MM.1S (cell line): ENCODE measurements at regions not wholly inside any gene's neighbourhood (a gene's known extent, or its start where the extent isn't known, plus 50 kb on each side); places are given as distances from the start of the nearest gene placed in this dataset.

Source experiments
- DNase-seq: peaks from one replicate; pipeline ENCODE4 v3.0.0-alpha.2; 2015
- H2AFZ ChIP-seq: fragments of 300-600 bp; sonication (generic); 2 replicates; pipeline ENCODE4 v1.6.0; 2016; ENCODE audit warnings: antibody characterized with exemption, low read length
- H3F3A ChIP-seq: fragments of 300-600 bp; sonication (generic); 2 replicates; pipeline ENCODE4 v1.6.1; 2016; ENCODE audit warnings: mild to moderate bottlenecking, antibody characterized with exemption, low read length, moderate library complexity, mixed read lengths; ENCODE audit not compliant: insufficient read depth
- H3K27ac ChIP-seq: fragments of 300-600 bp; sonication (generic); 2 replicates; pipeline ENCODE4 v1.5.1; 2016; ENCODE audit warnings: mild to moderate bottlenecking, low read length
- H3K27me3 ChIP-seq: fragments of 300-600 bp; sonication (generic); replicated peaks from 2 replicates; pipeline ENCODE4 v1.6.0; 2016; ENCODE audit warnings: low read length; ENCODE audit not compliant: insufficient read depth
- H3K36me3 ChIP-seq: fragments of 300-600 bp; sonication (generic); replicated peaks from 2 replicates; pipeline ENCODE4 v1.6.1; 2016; ENCODE audit warnings: mild to moderate bottlenecking, low read length, mixed read lengths; ENCODE audit not compliant: insufficient read depth
- H3K4me1 ChIP-seq: fragments of 300-600 bp; sonication (generic); 2 replicates; pipeline ENCODE4 v1.6.1; 2016; ENCODE audit warnings: low read length, mixed read lengths
- H3K4me2 ChIP-seq: fragments of 300-600 bp; sonication (generic); 2 replicates; pipeline ENCODE4 v1.6.0; 2016; ENCODE audit warnings: low read depth, low read length
- H3K4me3 ChIP-seq: fragments of 300-600 bp; sonication (generic); 2 replicates; pipeline ENCODE4 v1.5.1; 2016; ENCODE audit warnings: low read length, mixed read lengths
- H3K79me2 ChIP-seq: fragments of 300-600 bp; sonication (generic); 2 replicates; pipeline ENCODE4 v1.6.1; 2016; ENCODE audit warnings: mixed run types, low read length, mixed read lengths
- H3K9ac ChIP-seq: fragments of 300-600 bp; sonication (generic); 2 replicates; pipeline ENCODE4 v1.6.1; 2016; ENCODE audit warnings: low read length, mixed read lengths
- H3K9me2 ChIP-seq: fragments of 300-600 bp; sonication (generic); replicated peaks from 2 replicates; pipeline ENCODE4 v1.6.1; 2016; ENCODE audit warnings: mild to moderate bottlenecking, low read length, mixed read lengths; ENCODE audit not compliant: insufficient read depth
- H3K9me3 ChIP-seq: fragments of 300-600 bp; sonication (generic); replicated peaks from 2 replicates; pipeline ENCODE4 v1.6.1; 2016; ENCODE audit warnings: mild to moderate bottlenecking, low read length, mixed read lengths; ENCODE audit not compliant: insufficient read depth
- H4K20me1 ChIP-seq: fragments of 300-600 bp; sonication (generic); 2 replicates; pipeline ENCODE4 v1.6.1; 2016; ENCODE audit warnings: mild to moderate bottlenecking, low read length, moderate library complexity, mixed read lengths; ENCODE audit not compliant: insufficient read depth
- EZH2 ChIP-seq: fragments of 300-600 bp; sonication (generic); optimal IDR thresholded peaks from 2 replicates; pipeline ENCODE3; 2017; ENCODE audit warnings: low read depth, mild to moderate bottlenecking, antibody characterized with exemption, low read length, mixed read lengths
- EZH2phosphoT487 ChIP-seq: fragments of 300-600 bp; sonication (generic); IDR thresholded peaks from 2 replicates; pipeline ENCODE4 v1.6.1; 2018; ENCODE audit warnings: antibody characterized with exemption, low read length
- TF ChIP-seq, protein P1 (sequence below): fragments of 300-600 bp; sonication (generic); IDR thresholded peaks from 2 replicates; pipeline ENCODE4 v1.5.1; 2016; ENCODE audit warnings: antibody characterized with exemption, low read length, mixed read lengths

DNA sequence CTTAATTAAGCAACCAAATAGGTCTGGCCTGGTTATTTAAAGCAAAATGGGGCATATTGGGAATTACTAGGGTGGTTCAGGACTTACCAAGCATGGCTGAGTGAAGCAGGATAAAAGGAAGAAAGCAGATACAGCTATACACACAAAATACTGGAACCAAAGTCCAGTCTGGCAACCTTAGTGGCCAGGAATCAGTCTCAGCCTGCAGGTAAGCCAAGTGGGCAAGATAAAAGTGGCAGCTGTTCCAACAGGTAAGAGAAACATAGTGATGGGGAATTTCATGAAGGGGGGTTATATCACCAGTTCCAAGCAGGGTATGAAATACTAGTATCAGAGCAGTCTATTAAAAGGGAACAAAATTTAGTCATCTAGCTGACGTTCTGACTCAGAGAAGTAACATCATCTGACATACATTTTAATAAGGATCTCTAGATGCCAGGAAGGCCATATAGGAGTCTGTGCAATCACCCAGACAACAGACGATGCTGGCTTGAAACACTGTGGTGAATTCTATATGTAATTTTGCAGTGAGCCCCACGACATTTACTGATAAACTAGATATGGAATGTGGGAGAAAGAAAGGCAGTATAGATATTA lies 292.1 kb upstream of the HSF2 start:
- Histone ChIP-seq H3K4me1 (no peaks in the 10 kb centered on the region), H3K9me3 (no peaks in the 10 kb centered on the region), H3K36me3 (no peaks in the 10 kb centered on the region), H3F3A (no peaks in the 10 kb centered on the region), H4K20me1 (no peaks in the 10 kb centered on the region), H3K9ac (no peak overlapping the region), H3K4me3 (no peak overlapping the region), H3K9me2 (no peaks in the 10 kb centered on the region), H3K4me2 (no peak overlapping the region), H3K79me2 (no peaks in the 10 kb centered on the region), H3K27me3 (no peaks in the 10 kb centered on the region), H3K27ac (no peak overlapping the region), H2AFZ (no peak overlapping the region)
- no peak for DNase-seq
- no peak for TF ChIP-seq EZH2
- no peak for TF ChIP-seq EZH2phosphoT487
- TF ChIP-seq, protein P1, sequence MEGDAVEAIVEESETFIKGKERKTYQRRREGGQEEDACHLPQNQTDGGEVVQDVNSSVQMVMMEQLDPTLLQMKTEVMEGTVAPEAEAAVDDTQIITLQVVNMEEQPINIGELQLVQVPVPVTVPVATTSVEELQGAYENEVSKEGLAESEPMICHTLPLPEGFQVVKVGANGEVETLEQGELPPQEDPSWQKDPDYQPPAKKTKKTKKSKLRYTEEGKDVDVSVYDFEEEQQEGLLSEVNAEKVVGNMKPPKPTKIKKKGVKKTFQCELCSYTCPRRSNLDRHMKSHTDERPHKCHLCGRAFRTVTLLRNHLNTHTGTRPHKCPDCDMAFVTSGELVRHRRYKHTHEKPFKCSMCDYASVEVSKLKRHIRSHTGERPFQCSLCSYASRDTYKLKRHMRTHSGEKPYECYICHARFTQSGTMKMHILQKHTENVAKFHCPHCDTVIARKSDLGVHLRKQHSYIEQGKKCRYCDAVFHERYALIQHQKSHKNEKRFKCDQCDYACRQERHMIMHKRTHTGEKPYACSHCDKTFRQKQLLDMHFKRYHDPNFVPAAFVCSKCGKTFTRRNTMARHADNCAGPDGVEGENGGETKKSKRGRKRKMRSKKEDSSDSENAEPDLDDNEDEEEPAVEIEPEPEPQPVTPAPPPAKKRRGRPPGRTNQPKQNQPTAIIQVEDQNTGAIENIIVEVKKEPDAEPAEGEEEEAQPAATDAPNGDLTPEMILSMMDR: no peak

- DNase-seq: no peak
- Histone ChIP-seq H3K9me3 (no peaks in the 10 kb centered on the region), H3K9ac (no peak overlapping the region), H3K27me3 (no peaks in the 10 kb centered on the region), H3F3A (no peaks in the 10 kb centered on the region), H3K36me3 (no peaks in the 10 kb centered on the region), H2AFZ (no peak overlapping the region), H3K4me1 (no peaks in the 10 kb centered on the region), H3K9me2 (no peaks in the 10 kb centered on the region), H3K79me2 (no peaks in the 10 kb centered on the region), H3K4me2 (no peak overlapping the region), H4K20me1 (no peaks in the 10 kb centered on the region), H3K27ac (no peak overlapping the region), H3K4me3 (no peak overlapping the region)
- TF ChIP-seq EZH2 (no peak), EZH2phosphoT487 (no peak)
- TF ChIP-seq, protein P1: no peak
Measured at GRCh38 chr6:122109075-122109474, 290.4 kb upstream of the HSF2 start.

GRCh38 chr6:122114717-122115116 lies 284.7 kb upstream of the HSF2 start:
- Histone ChIP-seq H2AFZ (no peak overlapping the region), H4K20me1 (no peaks in the 10 kb centered on the region), H3K27ac (no peak overlapping the region), H3K27me3 (no peaks in the 10 kb centered on the region), H3K9me2 (no peaks in the 10 kb centered on the region), H3K4me2 (no peak overlapping the region), H3K4me1 (no peaks in the 10 kb centered on the region), H3K4me3 (no peak overlapping the region), H3K36me3 (no peaks in the 10 kb centered on the region), H3K79me2 (no peaks in the 10 kb centered on the region), H3F3A (no peaks in the 10 kb centered on the region), H3K9me3 (no peaks in the 10 kb centered on the region), H3K9ac (no peak overlapping the region)
- no peak for DNase-seq
- TF ChIP-seq EZH2: no peak
- TF ChIP-seq, protein P1: no peak
- TF ChIP-seq EZH2phosphoT487: no peak
